GM12872 (cell line): ENCODE measurements at regions not wholly inside any gene's neighbourhood (a gene's known extent, or its start where the extent isn't known, plus 50 kb on each side); places are given as distances from the start of the nearest gene placed in this dataset.

Source experiments
- TF ChIP-seq, protein P1 (sequence below): IDR thresholded peaks from 3 replicates; pipeline ENCODE4 v1.5.1; 2011; ENCODE audit warnings: low read depth, mild to moderate bottlenecking, low read length, moderate library complexity; ENCODE audit not compliant: insufficient read depth

DNA sequence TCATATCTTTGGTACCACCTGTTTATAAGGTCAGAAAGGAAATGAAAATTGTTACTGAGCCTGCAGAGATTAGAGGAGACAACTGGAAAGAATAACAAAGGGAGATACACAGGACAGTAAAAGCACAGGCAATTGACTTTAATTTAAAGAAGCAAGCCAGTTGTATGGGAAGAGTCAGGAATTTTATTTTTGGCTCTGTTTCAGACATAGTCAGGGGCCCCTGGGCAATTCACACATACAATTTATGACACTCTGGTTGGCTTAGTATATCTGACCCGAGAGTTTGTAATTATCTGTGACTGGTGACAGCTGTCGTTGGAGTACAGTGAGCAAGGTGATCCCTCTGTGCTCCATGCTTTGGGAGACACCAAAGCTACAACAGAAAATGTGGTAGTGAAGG lies 591.9 kb upstream of the NECTIN3 start:
- TF ChIP-seq, protein P1, sequence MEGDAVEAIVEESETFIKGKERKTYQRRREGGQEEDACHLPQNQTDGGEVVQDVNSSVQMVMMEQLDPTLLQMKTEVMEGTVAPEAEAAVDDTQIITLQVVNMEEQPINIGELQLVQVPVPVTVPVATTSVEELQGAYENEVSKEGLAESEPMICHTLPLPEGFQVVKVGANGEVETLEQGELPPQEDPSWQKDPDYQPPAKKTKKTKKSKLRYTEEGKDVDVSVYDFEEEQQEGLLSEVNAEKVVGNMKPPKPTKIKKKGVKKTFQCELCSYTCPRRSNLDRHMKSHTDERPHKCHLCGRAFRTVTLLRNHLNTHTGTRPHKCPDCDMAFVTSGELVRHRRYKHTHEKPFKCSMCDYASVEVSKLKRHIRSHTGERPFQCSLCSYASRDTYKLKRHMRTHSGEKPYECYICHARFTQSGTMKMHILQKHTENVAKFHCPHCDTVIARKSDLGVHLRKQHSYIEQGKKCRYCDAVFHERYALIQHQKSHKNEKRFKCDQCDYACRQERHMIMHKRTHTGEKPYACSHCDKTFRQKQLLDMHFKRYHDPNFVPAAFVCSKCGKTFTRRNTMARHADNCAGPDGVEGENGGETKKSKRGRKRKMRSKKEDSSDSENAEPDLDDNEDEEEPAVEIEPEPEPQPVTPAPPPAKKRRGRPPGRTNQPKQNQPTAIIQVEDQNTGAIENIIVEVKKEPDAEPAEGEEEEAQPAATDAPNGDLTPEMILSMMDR: no peak

- TF ChIP-seq, protein P1: no peak
These were observed 586.2 kb upstream of the NECTIN3 start for GRCh38 chr3:110485389-110485788.

GRCh38 chr3:110487840-110488239 lies 583.8 kb upstream of the NECTIN3 start:
- TF ChIP-seq, protein P1: no peak

DNA sequence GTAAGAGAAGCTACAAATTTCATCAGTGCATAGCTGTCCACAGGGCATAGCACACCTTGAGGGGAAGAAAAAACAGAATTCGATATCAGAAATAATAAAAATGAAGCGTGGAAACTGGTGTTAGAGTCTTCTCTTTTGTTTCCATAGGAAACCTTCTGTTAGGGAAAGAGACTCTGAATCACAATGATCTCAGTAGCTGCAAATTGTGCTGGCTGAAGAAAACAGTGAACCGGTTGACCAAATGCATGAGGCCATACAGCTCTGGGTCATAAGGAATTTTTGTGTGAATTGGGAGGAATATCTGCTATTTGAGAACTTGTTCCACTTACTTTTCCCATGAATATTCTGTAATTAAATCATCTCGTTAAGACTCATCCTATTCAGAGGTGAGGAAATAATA lies 580.2 kb upstream of the NECTIN3 start:
- TF ChIP-seq, protein P1: no peak

DNA sequence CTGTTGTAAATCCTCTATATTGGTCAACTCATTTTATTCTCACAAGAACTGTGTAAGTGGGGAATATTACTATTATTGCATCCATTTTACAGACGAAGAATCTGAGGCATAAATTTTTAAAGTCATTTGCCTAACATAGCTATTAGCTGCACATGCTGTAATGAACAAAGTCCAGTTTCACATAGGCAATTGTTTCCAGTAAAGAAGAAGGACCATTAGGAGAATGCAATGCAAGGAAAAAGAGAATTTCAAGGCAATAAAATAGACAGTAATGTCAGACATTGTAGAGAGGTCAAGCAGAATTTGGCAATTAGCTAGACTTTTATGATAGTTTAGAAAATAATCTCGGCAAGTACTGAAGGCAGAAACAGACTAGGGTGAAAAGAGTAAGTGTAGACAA lies 578.7 kb upstream of the NECTIN3 start:
- TF ChIP-seq, protein P1: no peak

DNA sequence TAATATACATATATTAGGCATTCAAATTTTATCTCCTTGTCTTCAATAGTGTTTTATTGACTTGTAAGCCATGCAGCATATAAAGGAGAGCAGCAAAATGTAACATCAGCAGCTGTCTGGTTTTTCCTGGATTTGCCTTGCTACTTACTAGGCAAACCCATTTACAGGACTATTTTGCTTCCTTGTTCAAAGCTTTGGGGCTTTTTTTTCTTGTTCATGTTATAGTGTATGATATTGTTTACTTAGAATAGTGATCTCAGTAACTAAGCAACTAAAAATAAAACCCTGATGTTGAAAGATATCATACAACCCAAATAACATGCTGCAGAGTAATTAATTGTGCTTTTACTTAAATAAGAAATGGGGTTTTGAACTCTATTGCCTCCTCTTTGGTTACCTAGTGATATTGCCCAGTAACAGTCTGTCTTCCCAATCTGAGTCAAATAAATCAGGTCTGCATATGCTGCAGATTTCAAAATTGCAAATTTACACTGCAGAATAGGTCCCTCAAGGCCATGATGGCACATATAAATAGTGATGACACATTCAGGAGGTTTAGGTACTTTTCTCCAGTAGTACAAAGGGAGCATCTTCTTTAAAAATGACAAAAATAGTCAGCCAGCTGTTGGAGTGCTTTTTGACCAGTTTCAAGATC lies 578.1 kb upstream of the NECTIN3 start:
- TF ChIP-seq, protein P1: no peak

DNA sequence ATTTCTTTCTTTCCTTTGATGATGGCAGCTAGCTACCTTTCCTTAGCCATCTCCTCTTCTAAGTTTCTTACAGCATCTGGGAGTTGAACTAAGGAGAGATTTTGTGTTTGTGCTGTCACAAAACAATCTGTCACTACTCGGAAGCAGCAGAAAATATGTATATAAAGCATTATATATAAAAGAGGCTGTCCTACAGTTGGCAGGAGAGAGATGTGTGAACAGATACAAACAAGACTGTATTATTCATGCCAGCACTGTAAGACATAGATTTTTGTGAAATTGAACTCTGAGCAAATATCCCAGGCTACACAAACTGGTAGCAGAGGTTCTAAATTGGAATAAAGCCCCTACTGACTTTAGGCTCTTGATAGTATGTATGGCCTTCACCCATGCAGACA lies 577.5 kb upstream of the NECTIN3 start:
- TF ChIP-seq, protein P1: no peak
